OCI-LY7 (cell line): ENCODE measurements at regions not wholly inside any gene's neighbourhood (a gene's known extent, or its start where the extent isn't known, plus 50 kb on each side); places are given as distances from the start of the nearest gene placed in this dataset.

Experiments used
- BruUV-seq: library from RNA; stranded (reverse); fragments of 400-500 nt; replicated peaks from 2 replicates; lab custom pipeline; 2021; lab: Mats Ljungman, UMichigan
- CTCF ChIA-PET: fragments of 300-600 bp; sonication (Branson Sonifier 250); formaldehyde crosslinking; loops from one replicate; lab custom pipeline; 2022; ENCODE audit warnings: antibody characterized with exemption; ENCODE audit not compliant: unreplicated experiment; lab: Charles Lee
- POLR2A ChIA-PET: fragments of 300-600 bp; sonication (Branson Sonifier 250); formaldehyde crosslinking; loops from one replicate; lab custom pipeline; 2022; ENCODE audit warnings: antibody characterized with exemption; lab: Charles Lee
- DNase-seq: peaks from one replicate; pipeline ENCODE4 v3.0.0-alpha.2; 2015; ENCODE audit warnings: low spot score
- H2AFZ ChIP-seq: fragments of 200-600 bp; sonication (generic), shearing (Covaris generic); 2 replicates; pipeline ENCODE4 v1.6.1; 2014; ENCODE audit warnings: mild to moderate bottlenecking, antibody characterized with exemption, low read length, moderate library complexity
- H3K27ac ChIP-seq: fragments of 200-600 bp; sonication (generic); 2 replicates; pipeline ENCODE4 v1.5.1; 2014; ENCODE audit warnings: mixed run types, low read depth, mild to moderate bottlenecking, moderate library complexity, low read length, inconsistent platforms; ENCODE audit not compliant: poor library complexity, severe bottlenecking
- H3K36me3 ChIP-seq: fragments of 200-600 bp; sonication (generic); 2 replicates; pipeline ENCODE4 v1.6.1; 2014; ENCODE audit warnings: mild to moderate bottlenecking, antibody characterized with exemption, low read length, moderate library complexity, mixed read lengths; ENCODE audit not compliant: insufficient read depth
- H3K4me1 ChIP-seq: fragments of 200-600 bp; sonication (generic); 2 replicates; pipeline ENCODE4 v1.5.1; 2014; ENCODE audit warnings: mild to moderate bottlenecking, low read length; ENCODE audit not compliant: insufficient read depth, poor library complexity, severe bottlenecking
- H3K4me2 ChIP-seq: fragments of 200-600 bp; sonication (generic); 2 replicates; pipeline ENCODE4 v1.6.1; 2014; ENCODE audit warnings: mild to moderate bottlenecking, low read length
- H3K4me3 ChIP-seq: fragments of 200-600 bp; sonication (generic); 2 replicates; pipeline ENCODE4 v1.5.1; 2014; ENCODE audit warnings: mild to moderate bottlenecking, low read depth, low read length; ENCODE audit not compliant: poor library complexity, severe bottlenecking
- H3K79me2 ChIP-seq: fragments of 200-600 bp; sonication (generic); 2 replicates; pipeline ENCODE4 v1.6.1; 2016; ENCODE audit warnings: low read depth, mild to moderate bottlenecking, low read length, moderate library complexity, mixed read lengths; ENCODE audit not compliant: insufficient read depth
- H3K9me2 ChIP-seq: fragments of 200-600 bp; sonication (generic); 2 replicates; pipeline ENCODE4 v1.6.1; 2016; ENCODE audit warnings: mild to moderate bottlenecking, low read length, mixed read lengths; ENCODE audit not compliant: insufficient read depth
- H3K9me3 ChIP-seq: fragments of 200-600 bp; sonication (generic); 2 replicates; pipeline ENCODE4 v1.6.1; 2014; ENCODE audit warnings: mild to moderate bottlenecking, mixed run types, low read length, mixed read lengths
- H4K20me1 ChIP-seq: fragments of 200-600 bp; sonication (generic); 2 replicates; pipeline ENCODE4 v1.6.1; 2014; ENCODE audit warnings: mild to moderate bottlenecking, antibody characterized with exemption, low read length, moderate library complexity, mixed read lengths; ENCODE audit not compliant: insufficient read depth
- CTCF ChIP-seq: fragments of 200-600 bp; sonication (generic); conservative IDR thresholded peaks from 2 replicates; pipeline ENCODE4 v1.5.1; 2014; ENCODE audit warnings: mild to moderate bottlenecking, antibody characterized with exemption, low read length, moderate library complexity, mixed read lengths
- EZH2phosphoT487 ChIP-seq: fragments of 200-600 bp; sonication (generic); IDR thresholded peaks from 2 replicates; pipeline ENCODE4 v1.6.1; 2018; ENCODE audit warnings: low read depth, borderline replicate concordance, mild to moderate bottlenecking, mixed run types, antibody characterized with exemption, low read length, moderate library complexity, mixed read lengths
- intact Hi-C: fragments of 100-400 bp; cut with micrococcal nuclease; formaldehyde crosslinking; loops from one replicate; pipeline ENCODE4 v1.10.0; 2022; ENCODE audit not compliant: unreplicated experiment

- H4K20me1 ChIP-seq: no peaks in the 10 kb centered on the region
- no peak overlapping the region for H3K4me3 ChIP-seq
- no peak for DNase-seq
- H2AFZ ChIP-seq: no peak overlapping the region
- H3K9me2 ChIP-seq: no peaks in the 10 kb centered on the region
- H3K36me3 ChIP-seq: no peaks in the 10 kb centered on the region
- intact Hi-C loops: no loop called here
- no peak overlapping the region for H3K4me2 ChIP-seq
- CTCF ChIA-PET: no interaction called here
- H3K4me1 ChIP-seq: no peaks in the 10 kb centered on the region
- TF ChIP-seq EZH2phosphoT487 (no peak), CTCF (no peak)
- no peaks in the 10 kb centered on the region for H3K9me3 ChIP-seq
- no peak overlapping the region for H3K27ac ChIP-seq
- POLR2A ChIA-PET: interaction anchor here (0.6 to 0.7 kb wide), 2 partner anchors 198 to 331 kb away, joined by 3 to 4 read pairs; partner anchors contain the start of gene HBS1L
- H3K79me2 ChIP-seq: no peaks in the 10 kb centered on the region
- no TSS peak for BruUV-seq
Measured at GRCh38 chr6:134723081-134723871, 226.6 kb downstream of the ALDH8A1 start.

DNA sequence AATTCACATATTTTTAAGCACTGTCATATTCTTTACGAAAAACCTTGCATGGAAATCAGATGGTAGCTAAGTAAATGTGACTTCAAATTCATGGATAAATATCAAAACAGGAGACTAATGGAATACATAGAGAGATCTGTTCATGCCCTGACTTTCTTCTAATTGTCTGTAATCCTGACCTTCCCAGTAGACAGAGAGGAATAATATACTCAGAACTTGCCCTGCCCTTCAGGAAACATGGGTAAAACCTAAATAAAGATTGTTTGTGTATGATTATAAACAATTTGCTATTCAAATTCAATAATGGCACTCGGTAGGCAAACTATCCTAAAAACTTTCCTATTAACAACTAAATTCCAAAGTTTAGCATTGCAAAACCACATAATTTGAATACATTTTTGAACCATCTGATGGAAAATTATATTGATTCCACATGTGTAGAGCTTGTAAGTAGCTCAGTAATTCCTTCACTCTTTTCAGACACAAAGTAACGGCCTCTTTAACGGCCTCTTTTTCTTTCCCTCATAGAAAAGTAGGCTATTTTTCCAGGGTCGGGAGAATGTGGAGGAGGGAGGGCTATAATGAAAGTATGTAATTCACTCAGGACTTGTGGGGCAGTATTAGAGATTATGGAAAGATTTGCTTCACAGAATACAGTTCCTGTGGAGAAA is 227.6 kb downstream of the ALDH8A1 start:
- H3K4me2 ChIP-seq: no peak overlapping the region
- no peak for DNase-seq
- intact Hi-C loops: no loop called here
- no peaks in the 10 kb centered on the region for H3K36me3 ChIP-seq
- BruUV-seq: no TSS peak
- H3K27ac ChIP-seq: no peak overlapping the region
- POLR2A ChIA-PET: no interaction called here
- TF ChIP-seq CTCF (no peak), EZH2phosphoT487 (no peak)
- no peaks in the 10 kb centered on the region for H3K9me3 ChIP-seq
- CTCF ChIA-PET: no interaction called here
- no peaks in the 10 kb centered on the region for H3K9me2 ChIP-seq
- H2AFZ ChIP-seq: no peak overlapping the region
- no peak overlapping the region for H3K4me3 ChIP-seq
- no peaks in the 10 kb centered on the region for H3K4me1 ChIP-seq
- no peaks in the 10 kb centered on the region for H4K20me1 ChIP-seq
- no peaks in the 10 kb centered on the region for H3K79me2 ChIP-seq

DNA sequence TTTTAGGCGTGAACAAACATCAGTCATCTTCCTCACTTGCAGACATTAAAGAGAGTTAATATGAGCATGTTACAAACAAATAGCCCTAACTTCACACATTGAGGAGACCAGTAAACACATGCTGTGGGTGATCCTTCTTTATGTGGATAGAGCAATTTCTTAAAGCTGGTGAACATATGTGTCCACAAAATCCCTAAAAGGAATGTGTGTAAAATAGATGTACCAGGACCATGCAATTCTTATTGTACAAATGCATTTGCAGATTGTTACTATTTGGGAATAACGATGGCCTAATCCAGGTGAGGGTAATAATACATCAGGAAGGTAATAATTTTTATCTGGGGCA is 228.9 kb downstream of the ALDH8A1 start:
- TF ChIP-seq EZH2phosphoT487 (no peak), CTCF (no peak)
- no peaks in the 10 kb centered on the region for H3K9me2 ChIP-seq
- no peak overlapping the region for H2AFZ ChIP-seq
- H3K4me1 ChIP-seq: no peaks in the 10 kb centered on the region
- H4K20me1 ChIP-seq: no peaks in the 10 kb centered on the region
- ChIA-PET CTCF (no interaction called here), POLR2A (interaction anchor here (0.6 to 0.8 kb wide), 2 partner anchors 10 to 183 kb away, joined by 3 to 4 read pairs; no protein-coding TSS in a partner anchor)
- H3K4me3 ChIP-seq: no peak overlapping the region
- DNase-seq: no peak
- no peaks in the 10 kb centered on the region for H3K79me2 ChIP-seq
- intact Hi-C loops: no loop called here
- no peaks in the 10 kb centered on the region for H3K9me3 ChIP-seq
- no TSS peak for BruUV-seq
- no peak overlapping the region for H3K27ac ChIP-seq
- no peaks in the 10 kb centered on the region for H3K36me3 ChIP-seq
- no peak overlapping the region for H3K4me2 ChIP-seq
